ENCODE measurements at regions not wholly inside any gene's neighbourhood (a gene's known extent, or its start where the extent isn't known, plus 50 kb on each side); places are given as distances from the start of the nearest gene placed in this dataset.

GRCh38 chr6:74597266-74597665 lies 608.6 kb downstream of the COL12A1 start:
- TF ChIP-seq CTCF (conservative IDR thresholded peaks at IDR 0.05; ENCODE audit: low read length) (no peak), EZH2phosphoT487 (IDR thresholded peaks at IDR 0.05; ENCODE audit: borderline replicate concordance, low read depth, low read length) (no peak)
